ENCODE measurements at regions not wholly inside any gene's neighbourhood (a gene's known extent, or its start where the extent isn't known, plus 50 kb on each side); places are given as distances from the start of the nearest gene placed in this dataset.

GRCh38 chr4:141786946-141787345 is 150.6 kb downstream of the IL15 start:
- H3K4me3 ChIP-seq (ENCODE audit: insufficient read depth, low read depth, low read length): no peak overlapping the region
- no peak overlapping the region for H2BK15ac ChIP-seq (ENCODE audit: low read depth, low read length)
- BruUV-seq (replicated peaks): no TSS peak
- no peak for ATAC-seq (ENCODE audit: low read depth)
- no peak overlapping the region for H3K4ac ChIP-seq (ENCODE audit: low read depth, low read length)
- H2AK9ac ChIP-seq (replicated peaks; ENCODE audit: low read depth, low read length, poor library complexity): no peak overlapping the region
- TF ChIP-seq RCOR1 (IDR thresholded peaks at IDR 0.05; ENCODE audit: insufficient replicate concordance, low read length) (no peak), NFE2L2 (IDR thresholded peaks at IDR 0.05; ENCODE audit: low read depth, low read length) (no peak), MXI1 (IDR thresholded peaks at IDR 0.05; ENCODE audit: borderline replicate concordance, low read depth, low read length) (no peak), MAZ (IDR thresholded peaks at IDR 0.05; ENCODE audit: borderline replicate concordance, low read depth, low read length) (no peak), CHD1 (IDR thresholded peaks at IDR 0.05; ENCODE audit: low read depth, low read length) (no peak), MAFK (IDR thresholded peaks at IDR 0.05; ENCODE audit: low read depth, low read length) (no peak), SMC3 (IDR thresholded peaks at IDR 0.05; ENCODE audit: low read depth, low read length) (no peak), CTCF (conservative IDR thresholded peaks at IDR 0.05; ENCODE audit: low read depth, low read length) (no peak)
- CTCF ChIA-PET: interaction anchor here (0.6 kb wide), 1 partner anchor 411 kb away, joined by 3 read pairs; no protein-coding TSS in a partner anchor
- H4K20me1 ChIP-seq (ENCODE audit: insufficient read depth, low read length): no peaks in the 10 kb centered on the region
- in situ Hi-C loops (cut with MboI; ENCODE audit: low sequenced_read_pairs): no loop called here
- no peaks in the 10 kb centered on the region for H3K27me3 ChIP-seq (ENCODE audit: control insufficient read depth, insufficient read depth, low read length)
- no peaks in the 10 kb centered on the region for H3K36me3 ChIP-seq (ENCODE audit: control insufficient read depth, insufficient read depth, low read length)
- no peak overlapping the region for H2BK120ac ChIP-seq (ENCODE audit: low read depth, low read length)
- no peak overlapping the region for H3K4me2 ChIP-seq (ENCODE audit: low read depth, low read length)
- H4K5ac ChIP-seq (ENCODE audit: low read depth, low read length): no peak overlapping the region
- no peak overlapping the region for H3K23ac ChIP-seq (ENCODE audit: low read depth, low read length)
- H3K56ac ChIP-seq (ENCODE audit: extremely low read depth, insufficient read depth, low read length): no peak overlapping the region
- dilution Hi-C loops (cut with HindIII; ENCODE audit: low sequenced_read_pairs, unreplicated experiment): no loop called here
- H4K8ac ChIP-seq (ENCODE audit: low read depth in 2 of 2, low read length in 2 of 2): no peak overlapping the region
- no peak overlapping the region for H2AFZ ChIP-seq (replicated peaks; ENCODE audit: low read length, poor library complexity)
- no peak overlapping the region for H2BK20ac ChIP-seq (ENCODE audit: low read depth, low read length)
- H3K9ac ChIP-seq (ENCODE audit: low read depth, low read length): no peak overlapping the region
- H3K9me3 ChIP-seq (ENCODE audit: control insufficient read depth, insufficient read depth, low read length): no peaks in the 10 kb centered on the region
- no peak overlapping the region for H3K18ac ChIP-seq (ENCODE audit: low read depth, low read length)
- H2BK5ac ChIP-seq (ENCODE audit: low read depth, low read length, poor library complexity, severe bottlenecking): no peak overlapping the region
- no peak overlapping the region for H2AK5ac ChIP-seq (ENCODE audit: low read depth, low read length)
- H4K91ac ChIP-seq (ENCODE audit: insufficient read depth, low read depth, low read length): no peak overlapping the region
- no peaks in the 10 kb centered on the region for H3K79me1 ChIP-seq (ENCODE audit: low read depth in 1 of 2, low read length in 2 of 2)
- H3K14ac ChIP-seq (replicated peaks; ENCODE audit: low read depth, low read length): no peak overlapping the region; the same call in 1 of the 2 replicates
- POLR2A ChIA-PET (ENCODE audit: unreplicated experiment): no interaction called here
- no peaks in the 10 kb centered on the region for H3K4me1 ChIP-seq (ENCODE audit: control insufficient read depth, insufficient read depth, low read length)
- no peaks in the 10 kb centered on the region for H3K9me1 ChIP-seq (ENCODE audit: insufficient read depth, low read length)
- intact Hi-C loops (cut with micrococcal nuclease): no loop called here
- no peak for DNase-seq
- no peak overlapping the region for H3K27ac ChIP-seq (ENCODE audit: insufficient read depth, low read length)

Measured in IMR-90 (cell line).